ENCODE measurements at regions not wholly inside any gene's neighbourhood (a gene's known extent, or its start where the extent isn't known, plus 50 kb on each side); places are given as distances from the start of the nearest gene placed in this dataset.

GRCh38 chr9:135224921-135225541 lies 137.6 kb downstream of the OLFM1 start:
- Histone ChIP-seq H3K9me3 (ENCODE audit: insufficient read depth, low read depth, low read length) (no peaks in the 10 kb centered on the region; the same call in 1 of the 2 replicates), H3F3A (ENCODE audit: low read depth) (no peaks in the 10 kb centered on the region), H4K20me1 (ENCODE audit: insufficient read depth, low read length, poor library complexity, severe bottlenecking) (no peaks in the 10 kb centered on the region), H3K4me1 (ENCODE audit: insufficient read depth, low read length, poor library complexity, severe bottlenecking) (peaks cover 38% of the 10 kb centered on the region), H3K9ac (ENCODE audit: low read depth, low read length, poor library complexity, severe bottlenecking) (peak overlapping the region; percentile 24), H3K4me2 (ENCODE audit: low read depth, low read length, poor library complexity, severe bottlenecking) (no peak overlapping the region), H3K4me3 (ENCODE audit: low read length, poor library complexity, severe bottlenecking) (no peak overlapping the region), H3K79me2 (ENCODE audit: insufficient read depth, low read length) (no peaks in the 10 kb centered on the region), H3K27me3 (ENCODE audit: insufficient read depth, low read length, poor library complexity, severe bottlenecking) (no peaks in the 10 kb centered on the region), H3K36me3 (ENCODE audit: insufficient read depth, low read length) (no peaks in the 10 kb centered on the region), H2AFZ (ENCODE audit: low read length) (no peak overlapping the region), H3K9me2 (replicated peaks; ENCODE audit: low read depth, low read length) (no peaks in the 10 kb centered on the region)
- TF ChIP-seq EZH2phosphoT487 (IDR thresholded peaks at IDR 0.05; ENCODE audit: borderline replicate concordance) (no peak), CTCF (conservative IDR thresholded peaks at IDR 0.05; ENCODE audit: low read length) (no peak)

GRCh38 chr9:135225619-135226228 lies 138.3 kb downstream of the OLFM1 start:
- Histone ChIP-seq H3K36me3 (ENCODE audit: insufficient read depth, low read length) (no peaks in the 10 kb centered on the region), H3K9ac (ENCODE audit: low read depth, low read length, poor library complexity, severe bottlenecking) (no peak overlapping the region), H4K20me1 (ENCODE audit: insufficient read depth, low read length, poor library complexity, severe bottlenecking) (no peaks in the 10 kb centered on the region), H3K9me2 (replicated peaks; ENCODE audit: low read depth, low read length) (no peaks in the 10 kb centered on the region), H2AFZ (ENCODE audit: low read length) (no peak overlapping the region), H3K27me3 (ENCODE audit: insufficient read depth, low read length, poor library complexity, severe bottlenecking) (no peaks in the 10 kb centered on the region), H3F3A (ENCODE audit: low read depth) (no peaks in the 10 kb centered on the region), H3K9me3 (ENCODE audit: insufficient read depth, low read depth, low read length) (no peaks in the 10 kb centered on the region; the same call in 1 of the 2 replicates), H3K4me1 (ENCODE audit: insufficient read depth, low read length, poor library complexity, severe bottlenecking) (peaks cover 38% of the 10 kb centered on the region), H3K79me2 (ENCODE audit: insufficient read depth, low read length) (no peaks in the 10 kb centered on the region), H3K4me2 (ENCODE audit: low read depth, low read length, poor library complexity, severe bottlenecking) (no peak overlapping the region), H3K4me3 (ENCODE audit: low read length, poor library complexity, severe bottlenecking) (no peak overlapping the region)
- TF ChIP-seq CTCF (conservative IDR thresholded peaks at IDR 0.05; ENCODE audit: low read length) (no peak), EZH2phosphoT487 (IDR thresholded peaks at IDR 0.05; ENCODE audit: borderline replicate concordance) (no peak)

- no peak overlapping the region for H3K9ac ChIP-seq (ENCODE audit: low read depth, low read length, poor library complexity, severe bottlenecking)
- H3K36me3 ChIP-seq (ENCODE audit: insufficient read depth, low read length), result no peaks in the 10 kb centered on the region
- no peaks in the 10 kb centered on the region for H3K9me2 ChIP-seq (replicated peaks; ENCODE audit: low read depth, low read length)
- no peaks in the 10 kb centered on the region for H4K20me1 ChIP-seq (ENCODE audit: insufficient read depth, low read length, poor library complexity, severe bottlenecking)
- no peak for TF ChIP-seq CTCF (conservative IDR thresholded peaks at IDR 0.05; ENCODE audit: low read length)
- no peaks in the 10 kb centered on the region for H3K79me2 ChIP-seq (ENCODE audit: insufficient read depth, low read length)
- no peak overlapping the region for H2AFZ ChIP-seq (ENCODE audit: low read length)
- no peaks in the 10 kb centered on the region for H3F3A ChIP-seq (ENCODE audit: low read depth)
- no peak overlapping the region for H3K4me3 ChIP-seq (ENCODE audit: low read length, poor library complexity, severe bottlenecking)
- H3K27me3 ChIP-seq (ENCODE audit: insufficient read depth, low read length, poor library complexity, severe bottlenecking), result no peaks in the 10 kb centered on the region
- peaks cover 38% of the 10 kb centered on the region for H3K4me1 ChIP-seq (ENCODE audit: insufficient read depth, low read length, poor library complexity, severe bottlenecking)
- H3K4me2 ChIP-seq (ENCODE audit: low read depth, low read length, poor library complexity, severe bottlenecking), result no peak overlapping the region
- H3K9me3 ChIP-seq (ENCODE audit: insufficient read depth, low read depth, low read length), result no peaks in the 10 kb centered on the region; the same call in 1 of the 2 replicates
Observed at GRCh38 chr9:135226369-135227050, 139.0 kb downstream of the OLFM1 start.

All from Loucy (cell line).